NB4 (cell line): ENCODE measurements at regions not wholly inside any gene's neighbourhood (a gene's known extent, or its start where the extent isn't known, plus 50 kb on each side); places are given as distances from the start of the nearest gene placed in this dataset.

Source experiments
- DNase-seq: peaks from one replicate; pipeline ENCODE4 v3.0.0; 2010; ENCODE audit warnings: low read depth
- H3K4me3 ChIP-seq: one replicate; pipeline ENCODE4 v1.5.1; 2011; ENCODE audit warnings: mild to moderate bottlenecking, low read depth, low read length, moderate library complexity
- CTCF ChIP-seq: IDR thresholded peaks from one replicate; pipeline ENCODE4 v1.5.1; 2012; ENCODE audit warnings: low read depth, low read length
- MYC ChIP-seq: IDR thresholded peaks from 2 replicates; pipeline ENCODE4 v1.6.1; 2011; ENCODE audit warnings: low read depth, low read length
- POLR2A ChIP-seq: IDR thresholded peaks from 2 replicates; pipeline ENCODE4 v1.6.1; 2011; ENCODE audit warnings: mild to moderate bottlenecking; ENCODE audit not compliant: insufficient read length; ENCODE audit errors: extremely low read depth
- TF ChIP-seq, protein P1 (sequence below): IDR thresholded peaks from 2 replicates; pipeline ENCODE4 v1.6.1; 2011; ENCODE audit warnings: low read depth, low read length

GRCh38 chr18:25553631-25554263 lies 201.8 kb upstream of the ZNF521 start:
- DNase-seq, result no peak
- TF ChIP-seq POLR2A (no peak), MYC (no peak), CTCF (no peak)
- TF ChIP-seq, protein P1, sequence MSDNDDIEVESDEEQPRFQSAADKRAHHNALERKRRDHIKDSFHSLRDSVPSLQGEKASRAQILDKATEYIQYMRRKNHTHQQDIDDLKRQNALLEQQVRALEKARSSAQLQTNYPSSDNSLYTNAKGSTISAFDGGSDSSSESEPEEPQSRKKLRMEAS, result no peak
- no peak overlapping the region for H3K4me3 ChIP-seq

DNA sequence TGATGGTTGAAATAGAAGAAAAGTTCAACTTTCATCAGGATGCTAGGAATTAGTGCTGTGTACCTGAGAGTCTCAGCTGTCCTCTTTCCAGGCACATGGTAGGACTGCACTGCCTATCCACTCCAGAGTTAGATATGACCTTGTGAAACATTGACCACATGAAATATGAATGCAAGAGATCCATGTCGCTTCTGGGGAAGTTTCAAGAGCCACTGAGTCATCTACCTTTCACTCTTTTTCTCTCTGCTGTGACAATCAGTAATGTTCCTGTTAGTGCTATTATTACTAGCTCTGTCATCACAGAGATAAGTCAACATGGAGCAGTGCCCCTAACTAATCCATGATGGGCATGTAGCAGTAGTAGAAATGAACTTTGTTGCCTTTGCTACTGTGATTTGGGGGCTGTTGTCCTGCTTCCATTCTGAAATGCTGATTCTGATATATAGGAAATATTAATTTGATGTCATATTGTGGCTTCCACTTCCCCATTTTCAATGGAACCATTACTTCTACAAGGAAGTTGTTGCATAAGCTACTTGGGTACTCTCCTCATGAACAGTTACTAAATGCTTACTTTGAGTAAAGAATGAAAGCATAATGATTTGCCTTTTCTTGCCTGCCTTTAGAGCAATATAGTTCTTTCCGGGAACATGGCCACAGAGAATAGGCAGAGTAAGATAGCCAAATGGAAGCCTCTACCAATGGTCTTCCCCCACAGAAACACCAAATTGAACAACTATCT lies 192.8 kb upstream of the ZNF521 start:
- H3K4me3 ChIP-seq, result no peak overlapping the region
- no peak for DNase-seq
- TF ChIP-seq POLR2A (no peak), MYC (no peak), CTCF (no peak)
- TF ChIP-seq, protein P1, result no peak

- no peak overlapping the region for H3K4me3 ChIP-seq
- TF ChIP-seq, protein P1, result no peak
- TF ChIP-seq CTCF (no peak), MYC (no peak), POLR2A (no peak)
- no peak for DNase-seq
Measured at GRCh38 chr18:25538175-25538922, 186.4 kb upstream of the ZNF521 start.

- no peak for DNase-seq
- TF ChIP-seq MYC, result no peak
- TF ChIP-seq, protein P1, result no peak
- no peak overlapping the region for H3K4me3 ChIP-seq
Measured at GRCh38 chr18:25535495-25535894, 183.5 kb upstream of the ZNF521 start.

- DNase-seq, result no peak
- H3K4me3 ChIP-seq, result no peak overlapping the region
- TF ChIP-seq POLR2A (no peak), CTCF (no peak), MYC (no peak)
- TF ChIP-seq, protein P1, result no peak
Measured at GRCh38 chr18:25534401-25534800, 182.4 kb upstream of the ZNF521 start.
